CD4-positive, CD25-positive, alpha-beta regulatory T cell (primary cell): ENCODE measurements at regions not wholly inside any gene's neighbourhood (a gene's known extent, or its start where the extent isn't known, plus 50 kb on each side); places are given as distances from the start of the nearest gene placed in this dataset.
"Not testable (repeated sequence)": the region's sequence is repeated elsewhere in the genome, so short reads cannot be mapped to it uniquely, and the experiment has no call there.

ENCODE experiments used
- ATAC-seq, 2 donors: fragments of 150-1000 bp; cut with Tn5 transposase; one replicate each; pipeline ENCODE4 v1.10.0; 2021; ENCODE audit warnings: low read depth in 2 of 2, moderate number of reproducible peaks in 2 of 2, moderate library complexity in 1 of 2
- DNase-seq, 3 donors: peaks; one replicate each; pipeline versions ENCODE4 v3.0.0 to v3.0.0-alpha.2; 2012 to 2022; ENCODE audit warnings: mixed read lengths in 1 of 3
- H3K27ac ChIP-seq: one replicate; pipeline ENCODE4 v1.7.0; 2013; ENCODE audit warnings: mild to moderate bottlenecking, low read length; ENCODE audit not compliant: insufficient read depth, poor library complexity, severe bottlenecking
- H3K27me3 ChIP-seq: one replicate; pipeline ENCODE4 v1.7.0; 2013; ENCODE audit warnings: low read length; ENCODE audit not compliant: control insufficient read depth, insufficient read depth
- H3K36me3 ChIP-seq: one replicate; pipeline ENCODE4 v1.7.0; 2013; ENCODE audit warnings: mild to moderate bottlenecking, low read length, moderate library complexity; ENCODE audit not compliant: control insufficient read depth, insufficient read depth
- H3K4me1 ChIP-seq: 2 replicates; pipeline ENCODE4 v1.7.0; 2013; ENCODE audit warnings: mild to moderate bottlenecking, low read length; ENCODE audit not compliant: insufficient read depth, control insufficient read depth, poor library complexity, severe bottlenecking
- H3K4me3 ChIP-seq: one replicate; pipeline ENCODE4 v1.7.0; 2013; ENCODE audit warnings: low read depth, mild to moderate bottlenecking, low read length, moderate library complexity
- H3K9me3 ChIP-seq, 2 experiments: 1 replicate in 1 of 2; 2 replicates in 1 of 2; pipeline ENCODE4 v1.7.0; 2013; ENCODE audit warnings: low read length in 2 of 2, mild to moderate bottlenecking in 1 of 2, moderate library complexity in 1 of 2; ENCODE audit not compliant: control insufficient read depth in 2 of 2
- H3K27ac Mint-ChIP-seq, 3 donors: one replicate each; pipeline ENCODE4 v1.8.0; 2020 to 2022; ENCODE audit warnings: mild to moderate bottlenecking in 3 of 3, mixed read lengths in 3 of 3, moderate library complexity in 2 of 3
- H3K27me3 Mint-ChIP-seq: one replicate; pipeline ENCODE4 v1.8.0; 2022; ENCODE audit warnings: mild to moderate bottlenecking, mixed read lengths
- H3K36me3 Mint-ChIP-seq: one replicate; pipeline ENCODE4 v1.8.0; 2020; ENCODE audit warnings: mixed read lengths
- H3K4me1 Mint-ChIP-seq, 4 donors: one replicate each; pipeline ENCODE4 v1.8.0; 2020 to 2022; ENCODE audit warnings: mixed read lengths in 4 of 4, mild to moderate bottlenecking in 1 of 4
- H3K4me3 Mint-ChIP-seq, 4 donors: one replicate each; pipeline ENCODE4 v1.8.0; 2020 to 2022; ENCODE audit warnings: mild to moderate bottlenecking in 4 of 4, mixed read lengths in 4 of 4, moderate library complexity in 3 of 4
- H3K9me3 Mint-ChIP-seq, 7 donors: one replicate each; pipeline ENCODE4 v1.8.0; 2020 to 2022; ENCODE audit warnings: mixed read lengths in 7 of 7, mild to moderate bottlenecking in 3 of 7, moderate library complexity in 2 of 7

DNA sequence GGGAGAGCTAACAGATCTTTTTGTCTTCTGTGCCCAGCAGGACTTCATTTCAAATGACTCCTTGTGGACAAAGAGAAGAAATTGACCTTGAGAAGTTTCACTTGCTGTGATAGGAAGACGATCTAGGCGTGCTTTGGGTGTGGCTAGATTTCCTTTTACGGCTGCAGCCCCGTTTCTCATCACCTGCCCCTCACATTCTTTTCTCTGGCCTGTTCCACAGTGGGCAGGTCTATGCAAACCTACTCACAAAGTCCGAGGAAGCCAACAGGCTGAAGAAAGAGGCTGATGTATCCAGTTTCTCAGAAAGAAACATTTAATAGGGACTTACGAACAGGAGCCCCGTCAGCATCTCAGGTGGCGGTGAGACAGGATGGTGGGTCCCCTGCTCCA lies 231.8 kb downstream of the FGF9 start:
- Mint-ChIP-seq H3K4me1 (peaks cover 0 to 2% (median 0%) of the 10 kb centered on the region in 4 donors), H3K36me3 (no peaks in the 10 kb centered on the region), H3K4me3 (no peak overlapping the region), H3K9me3 (no peaks in the 10 kb centered on the region), H3K27ac (no peak overlapping the region), H3K27me3 (no peaks in the 10 kb centered on the region)
- Histone ChIP-seq H3K36me3 (no peaks in the 10 kb centered on the region), H3K4me1 (no peaks in the 10 kb centered on the region), H3K27ac (no peak overlapping the region), H3K9me3 (no peaks in the 10 kb centered on the region), H3K4me3 (no peak overlapping the region), H3K27me3 (no peaks in the 10 kb centered on the region)
- DNase-seq (no peak), ATAC-seq (no peak)

DNA sequence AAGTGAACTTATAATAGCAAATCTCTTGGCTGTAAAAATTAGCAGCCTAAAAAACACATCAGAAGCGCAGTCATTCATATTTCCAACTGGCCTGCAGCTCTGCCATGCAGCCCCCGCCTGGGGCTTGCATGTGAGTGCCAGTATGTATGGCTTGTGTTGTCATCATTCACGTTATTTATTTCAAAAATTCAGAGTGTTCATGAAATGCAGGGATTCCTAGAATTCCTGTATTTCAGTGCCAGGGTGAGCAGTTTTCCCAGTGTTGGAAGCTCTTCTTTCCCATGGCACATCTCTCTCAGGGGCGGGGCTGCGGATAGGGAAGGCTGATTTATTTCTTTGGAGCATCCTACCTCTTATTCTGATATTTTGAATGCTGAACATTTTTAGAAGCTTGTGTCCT lies 234.6 kb downstream of the FGF9 start:
- DNase-seq (no peak), ATAC-seq (no peak)
- Mint-ChIP-seq H3K9me3 (no peaks in the 10 kb centered on the region), H3K4me3 (no peak overlapping the region), H3K36me3 (no peaks in the 10 kb centered on the region), H3K27ac (no peak overlapping the region), H3K27me3 (no peaks in the 10 kb centered on the region), H3K4me1 (no peaks in the 10 kb centered on the region)
- Histone ChIP-seq H3K4me1 (no peaks in the 10 kb centered on the region), H3K27ac (no peak overlapping the region), H3K36me3 (no peaks in the 10 kb centered on the region), H3K4me3 (no peak overlapping the region), H3K27me3 (no peaks in the 10 kb centered on the region), H3K9me3 (no peaks in the 10 kb centered on the region)

DNA sequence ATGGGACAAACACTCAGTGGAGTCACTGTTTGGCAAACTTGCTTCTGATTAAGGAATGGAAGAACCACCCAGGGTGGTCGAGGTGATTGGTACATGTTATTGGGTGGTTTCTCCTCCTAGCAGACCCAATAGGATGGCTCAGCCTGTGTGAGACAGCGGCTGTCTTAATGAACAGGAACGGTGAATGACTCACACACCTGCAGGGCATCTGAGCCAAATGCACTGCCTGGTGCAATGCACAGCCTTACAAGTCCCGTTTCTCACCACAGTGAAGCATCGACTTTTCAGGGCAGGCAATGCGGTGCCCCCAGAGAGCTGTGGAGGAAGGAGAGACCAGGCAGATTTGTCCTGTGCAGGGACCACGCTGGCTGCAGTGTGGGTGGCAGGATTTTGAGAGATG lies 238.5 kb downstream of the FGF9 start:
- Histone ChIP-seq H3K4me1 (no peaks in the 10 kb centered on the region), H3K27ac (no peak overlapping the region), H3K36me3 (no peaks in the 10 kb centered on the region), H3K27me3 (no peaks in the 10 kb centered on the region), H3K4me3 (no peak overlapping the region), H3K9me3 (no peaks in the 10 kb centered on the region)
- H3K4me3 Mint-ChIP-seq: no peak overlapping the region
- H3K27ac Mint-ChIP-seq: no peak overlapping the region
- H3K27me3 Mint-ChIP-seq: no peaks in the 10 kb centered on the region
- no peaks in the 10 kb centered on the region for H3K9me3 Mint-ChIP-seq
- H3K4me1 Mint-ChIP-seq: no peaks in the 10 kb centered on the region
- H3K36me3 Mint-ChIP-seq: no peaks in the 10 kb centered on the region
- no peak for ATAC-seq
- DNase-seq: no peak

DNA sequence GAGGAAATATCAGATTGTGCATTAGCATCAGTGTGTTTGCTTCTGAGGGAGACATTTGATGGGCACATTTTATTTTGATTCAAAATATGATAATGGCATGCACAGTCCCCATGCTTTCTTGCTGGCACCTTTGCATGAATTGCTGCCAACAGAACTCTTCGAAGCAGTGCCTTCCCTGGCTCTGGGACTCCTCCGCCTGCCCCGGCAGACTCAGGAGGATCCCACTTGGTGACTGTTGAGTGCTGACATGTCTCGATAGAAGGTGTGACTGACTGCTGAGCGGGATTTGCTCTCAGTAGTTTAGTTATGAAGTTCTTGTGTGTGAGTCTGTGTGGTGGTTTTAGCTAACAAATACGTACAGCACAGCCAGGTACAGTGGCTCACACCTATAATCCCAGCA lies 239.7 kb downstream of the FGF9 start:
- no peak for ATAC-seq
- Histone ChIP-seq H3K4me3 (no peak overlapping the region), H3K4me1 (no peaks in the 10 kb centered on the region), H3K27ac (no peak overlapping the region), H3K9me3 (no peaks in the 10 kb centered on the region), H3K36me3 (no peaks in the 10 kb centered on the region), H3K27me3 (no peaks in the 10 kb centered on the region)
- Mint-ChIP-seq H3K4me3 (no peak overlapping the region), H3K27me3 (no peaks in the 10 kb centered on the region), H3K36me3 (no peaks in the 10 kb centered on the region), H3K4me1 (no peaks in the 10 kb centered on the region), H3K9me3 (no peaks in the 10 kb centered on the region), H3K27ac (peak overlapping the region in 1 of 3 donors; percentile 40)
- DNase-seq: no peak

DNA sequence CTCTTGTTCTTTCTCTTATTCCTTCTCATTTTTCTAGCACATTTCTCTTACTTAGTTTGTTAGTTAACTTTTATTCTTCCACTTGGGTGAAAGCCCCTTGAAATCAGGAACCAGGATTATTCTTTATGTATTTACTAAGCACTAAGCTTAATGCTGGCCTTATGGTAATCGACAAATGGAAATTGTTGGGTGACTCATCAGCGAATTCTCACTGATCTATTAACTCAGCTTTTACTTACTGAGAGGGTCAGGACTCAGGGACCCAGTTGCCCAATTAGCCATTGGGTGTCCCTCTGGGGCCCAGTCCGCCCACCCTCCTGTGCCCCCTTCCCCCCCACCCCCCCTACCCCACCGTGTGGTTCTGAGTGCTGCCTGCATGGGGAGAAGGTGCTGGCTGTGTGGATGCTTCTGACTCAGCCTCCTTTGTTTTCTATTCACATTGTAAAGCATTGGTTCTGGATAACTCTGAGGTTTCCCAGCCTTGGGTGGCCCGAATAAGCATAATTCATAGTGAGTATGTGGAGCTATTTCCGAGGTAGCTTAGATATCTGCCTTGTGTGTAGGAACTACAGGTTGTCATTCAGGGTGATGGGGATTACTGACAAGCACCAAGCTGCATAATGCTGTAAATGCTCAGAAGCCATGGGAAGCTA lies 240.9 kb downstream of the FGF9 start:
- H3K9me3 Mint-ChIP-seq: no peaks in the 10 kb centered on the region
- no peaks in the 10 kb centered on the region for H3K9me3 ChIP-seq
- H3K4me1 ChIP-seq: no peaks in the 10 kb centered on the region
- no peak overlapping the region for H3K27ac Mint-ChIP-seq
- DNase-seq (no peak), ATAC-seq (no peak)
- H3K36me3 Mint-ChIP-seq: no peaks in the 10 kb centered on the region
- no peaks in the 10 kb centered on the region for H3K27me3 ChIP-seq
- no peak overlapping the region for H3K27ac ChIP-seq
- H3K36me3 ChIP-seq: no peaks in the 10 kb centered on the region
- no peak overlapping the region for H3K4me3 Mint-ChIP-seq
- no peaks in the 10 kb centered on the region for H3K4me1 Mint-ChIP-seq
- H3K27me3 Mint-ChIP-seq: no peaks in the 10 kb centered on the region
- no peak overlapping the region for H3K4me3 ChIP-seq

DNA sequence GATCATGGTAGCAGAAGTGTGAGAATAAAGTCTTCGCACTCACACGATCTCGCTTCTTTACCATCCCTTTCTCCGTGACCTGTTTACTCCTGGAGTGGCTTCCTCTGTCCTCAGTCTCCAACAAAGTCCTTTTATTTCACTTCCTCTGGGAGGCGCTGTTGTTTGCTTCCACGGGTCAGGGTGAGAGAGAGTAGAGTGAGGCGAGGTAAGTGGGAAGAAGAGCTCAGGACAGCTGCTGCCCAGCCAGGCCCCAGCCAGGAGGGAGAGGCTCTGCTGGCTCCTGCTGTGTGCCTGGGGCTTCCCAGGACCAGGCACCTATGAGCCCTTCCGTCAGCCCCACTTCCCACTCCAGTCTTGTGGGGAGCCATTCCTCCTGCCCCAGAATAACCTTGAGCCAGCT lies 242.1 kb downstream of the FGF9 start:
- no peak overlapping the region for H3K4me3 ChIP-seq
- H3K27me3 ChIP-seq: no peaks in the 10 kb centered on the region
- no peaks in the 10 kb centered on the region for H3K9me3 ChIP-seq
- no peaks in the 10 kb centered on the region for H3K36me3 ChIP-seq
- DNase-seq: no peak
- no peaks in the 10 kb centered on the region for H3K36me3 Mint-ChIP-seq
- H3K4me1 Mint-ChIP-seq: peaks cover 0 to 2% (median 0%) of the 10 kb centered on the region in 4 donors
- no peaks in the 10 kb centered on the region for H3K27me3 Mint-ChIP-seq
- H3K27ac ChIP-seq: no peak overlapping the region
- H3K4me1 ChIP-seq: no peaks in the 10 kb centered on the region
- no peak overlapping the region for H3K27ac Mint-ChIP-seq
- H3K9me3 Mint-ChIP-seq: no peaks in the 10 kb centered on the region
- no peak overlapping the region for H3K4me3 Mint-ChIP-seq
- no peak for ATAC-seq

DNA sequence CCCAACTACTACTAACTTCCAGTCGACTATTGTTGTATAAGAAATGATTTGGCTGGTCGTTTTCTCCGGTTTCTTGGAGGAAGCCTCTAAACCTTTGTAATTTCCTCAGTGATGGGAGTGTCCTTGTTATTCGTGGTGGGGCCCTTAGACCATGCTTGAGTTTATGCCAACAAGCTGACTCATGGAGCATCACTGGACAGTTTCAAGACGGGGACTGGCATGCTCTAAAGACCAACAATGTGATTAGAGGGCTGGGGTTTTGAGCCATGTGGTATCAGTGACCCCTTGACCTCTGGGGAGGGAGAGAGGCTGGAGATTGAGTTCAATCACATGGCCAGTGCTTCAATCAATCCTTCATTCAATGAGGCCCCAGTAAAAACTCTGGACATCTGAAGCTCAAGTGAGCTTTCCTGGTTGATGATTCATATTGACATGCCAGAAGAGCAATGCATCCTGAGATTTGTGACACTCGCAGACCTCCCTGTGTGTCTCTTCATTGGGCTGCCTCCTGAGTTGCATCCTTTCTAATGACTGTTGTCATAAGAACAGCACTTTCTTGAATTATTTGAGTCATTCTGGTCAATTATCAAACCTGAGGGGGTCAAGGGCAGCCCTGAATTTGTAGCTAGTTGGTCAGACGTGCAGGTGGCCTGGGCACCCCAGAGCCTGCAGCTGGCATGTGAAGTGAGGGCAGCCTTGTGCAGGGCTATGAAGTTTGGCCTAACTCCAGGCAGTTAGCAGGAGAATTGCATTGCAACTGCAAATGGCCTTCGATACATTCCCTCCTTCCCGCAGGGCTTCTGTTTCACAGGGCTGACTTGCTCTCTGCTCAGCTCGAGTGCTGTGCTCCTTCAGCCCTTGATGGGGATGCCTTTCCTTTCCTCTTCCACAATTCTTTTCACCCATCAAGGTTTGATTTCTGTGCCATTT lies 246.5 kb downstream of the FGF9 start:
- H3K27me3 ChIP-seq: no peaks in the 10 kb centered on the region
- no peaks in the 10 kb centered on the region for H3K4me1 ChIP-seq
- ATAC-seq (no peak), DNase-seq (no peak)
- no peak overlapping the region for H3K27ac Mint-ChIP-seq
- H3K4me3 Mint-ChIP-seq: no peak overlapping the region
- H3K27me3 Mint-ChIP-seq: no peaks in the 10 kb centered on the region
- H3K36me3 ChIP-seq: no peaks in the 10 kb centered on the region
- no peaks in the 10 kb centered on the region for H3K9me3 ChIP-seq
- no peak overlapping the region for H3K4me3 ChIP-seq
- no peak overlapping the region for H3K27ac ChIP-seq
- no peaks in the 10 kb centered on the region for H3K9me3 Mint-ChIP-seq
- peaks cover 0 to 6% (median under 1%) of the 10 kb centered on the region in 4 donors for H3K4me1 Mint-ChIP-seq
- H3K36me3 Mint-ChIP-seq: no peaks in the 10 kb centered on the region

DNA sequence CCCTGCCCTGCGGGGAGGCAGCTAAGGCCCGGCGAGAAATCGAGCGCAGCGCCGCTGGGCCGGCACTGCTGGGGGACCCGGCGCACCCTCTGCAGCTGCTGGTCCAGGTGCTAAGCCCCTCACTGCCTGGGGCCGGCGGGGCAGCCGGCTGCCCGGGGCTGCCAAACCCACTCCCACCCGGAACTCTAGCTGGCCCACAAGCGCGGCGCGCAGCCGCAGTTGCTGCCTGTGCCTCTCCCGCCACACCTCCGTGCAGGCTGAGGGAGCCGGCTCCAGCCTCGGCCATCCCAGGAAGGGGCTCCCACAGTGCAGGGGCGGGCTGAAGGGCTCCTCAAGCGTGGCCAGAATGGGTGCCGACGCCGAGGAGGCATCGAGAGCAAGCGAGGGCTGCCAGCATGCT lies 249.9 kb downstream of the FGF9 start:
- not testable (repeated sequence) for H3K36me3 Mint-ChIP-seq, H3K4me1 ChIP-seq, H3K27ac ChIP-seq, H3K4me1 Mint-ChIP-seq, ATAC-seq, DNase-seq, H3K9me3 Mint-ChIP-seq, H3K4me3 Mint-ChIP-seq, H3K27me3 Mint-ChIP-seq, H3K27ac Mint-ChIP-seq, H3K9me3 ChIP-seq, H3K36me3 ChIP-seq, H3K4me3 ChIP-seq, H3K27me3 ChIP-seq
